Neural cell (in vitro differentiated cells): ENCODE measurements at regions not wholly inside any gene's neighbourhood (a gene's known extent, or its start where the extent isn't known, plus 50 kb on each side); places are given as distances from the start of the nearest gene placed in this dataset.

ENCODE experiments used
- H2AFZ ChIP-seq: fragments of 200-600, 300-800 bp; sonication (generic), shearing (Covaris generic); 2 replicates; pipeline ENCODE4 v1.6.0; 2014; ENCODE audit warnings: low read depth, mild to moderate bottlenecking, antibody characterized with exemption, low read length, moderate library complexity
- H3F3A ChIP-seq: fragments of 200-600 bp; shearing (Covaris generic); 2 replicates; pipeline ENCODE4 v1.6.1; 2016; ENCODE audit warnings: mild to moderate bottlenecking, moderate library complexity, mixed read lengths, antibody characterized with exemption, low read length; ENCODE audit not compliant: insufficient read depth, poor library complexity, severe bottlenecking
- H3K27ac ChIP-seq: fragments of 200-600, 300-800 bp; sonication (generic), shearing (Covaris generic); 2 replicates; pipeline ENCODE4 v1.5.1; 2014; ENCODE audit warnings: mild to moderate bottlenecking, low read length, moderate library complexity
- H3K27me3 ChIP-seq: fragments of 300-800, 200-600 bp; sonication (generic), shearing (Covaris generic); 2 replicates; pipeline ENCODE4 v1.6.0; 2014; ENCODE audit warnings: mild to moderate bottlenecking, low read depth, low read length, moderate library complexity; ENCODE audit not compliant: insufficient read depth
- H3K36me3 ChIP-seq: fragments of 300-800, 200-600 bp; sonication (generic), shearing (Covaris generic); 2 replicates; pipeline ENCODE4 v1.5.1; 2014; ENCODE audit warnings: mild to moderate bottlenecking, antibody characterized with exemption, low read length, moderate library complexity; ENCODE audit not compliant: insufficient read depth
- H3K4me2 ChIP-seq: fragments of 300-800, 200-600 bp; sonication (generic), shearing (Covaris generic); 2 replicates; pipeline ENCODE4 v1.6.0; 2014; ENCODE audit warnings: mild to moderate bottlenecking, low read length
- H3K4me3 ChIP-seq: fragments of 300-800, 200-600 bp; sonication (generic), shearing (Covaris generic); 2 replicates; pipeline ENCODE4 v1.5.1; 2014; ENCODE audit warnings: mild to moderate bottlenecking, low read length, moderate library complexity
- H3K79me2 ChIP-seq: fragments of 200-600 bp; shearing (Covaris generic); replicated peaks from 2 replicates; pipeline ENCODE4 v1.6.0; 2014; ENCODE audit warnings: mild to moderate bottlenecking, low read length, moderate library complexity; ENCODE audit not compliant: insufficient read depth
- H3K9ac ChIP-seq: fragments of 300-800, 200-600 bp; sonication (generic), shearing (Covaris generic); 2 replicates; pipeline ENCODE4 v1.6.1; 2016; ENCODE audit warnings: mild to moderate bottlenecking, low read length, mixed read lengths
- H3K9me2 ChIP-seq: fragments of 200-600 bp; shearing (Covaris generic); 2 replicates; pipeline ENCODE4 v1.6.1; 2016; ENCODE audit warnings: mild to moderate bottlenecking, low read length, mixed read lengths; ENCODE audit not compliant: insufficient read depth
- H3K9me3 ChIP-seq: fragments of 200-600, 300-800 bp; sonication (generic), shearing (Covaris generic); 2 replicates; pipeline ENCODE4 v1.6.1; 2016; ENCODE audit warnings: mild to moderate bottlenecking, mixed run types, low read length, moderate library complexity, mixed read lengths
- H4K20me1 ChIP-seq: fragments of 200-600 bp; shearing (Covaris generic); 2 replicates; pipeline ENCODE4 v1.6.1; 2016; ENCODE audit warnings: mild to moderate bottlenecking, mixed run types; ENCODE audit not compliant: insufficient read depth
- CTCF ChIP-seq: fragments of 450-650 bp; IDR thresholded peaks from 2 replicates; pipeline ENCODE4 v1.5.1; 2014; ENCODE audit warnings: antibody characterized with exemption, mild to moderate bottlenecking, moderate library complexity; ENCODE audit not compliant: poor library complexity, severe bottlenecking
- EP300 ChIP-seq: fragments of 450-650 bp; conservative IDR thresholded peaks from 2 replicates; pipeline ENCODE4 v1.6.1; 2014; ENCODE audit warnings: antibody characterized with exemption, mild to moderate bottlenecking, moderate library complexity; ENCODE audit not compliant: poor library complexity, severe bottlenecking
- EZH2 ChIP-seq: fragments of 200-600, 300-800 bp; shearing (Covaris generic), sonication (generic); IDR thresholded peaks from 2 replicates; pipeline ENCODE4 v1.6.1; 2014; ENCODE audit warnings: antibody characterized with exemption, low read length, borderline replicate concordance, mild to moderate bottlenecking; ENCODE audit not compliant: insufficient read depth, poor library complexity, severe bottlenecking
- MXI1 ChIP-seq: fragments of 450-650 bp; conservative IDR thresholded peaks from 2 replicates; pipeline ENCODE4 v1.6.1; 2014; ENCODE audit warnings: antibody characterized with exemption, mild to moderate bottlenecking; ENCODE audit not compliant: poor library complexity, severe bottlenecking
- POLR2AphosphoS5 ChIP-seq: IDR thresholded peaks from 2 replicates; pipeline ENCODE4 v1.6.1; 2012
- RAD21 ChIP-seq: fragments of 450-650 bp; conservative IDR thresholded peaks from 2 replicates; pipeline ENCODE4 v1.6.1; 2014; ENCODE audit warnings: antibody characterized with exemption, mild to moderate bottlenecking, moderate library complexity
- SMC3 ChIP-seq: fragments of 450-650 bp; conservative IDR thresholded peaks from 2 replicates; pipeline ENCODE4 v1.6.1; 2014; ENCODE audit warnings: antibody characterized with exemption, mild to moderate bottlenecking, moderate library complexity; ENCODE audit not compliant: poor library complexity
- TAF1 ChIP-seq: IDR thresholded peaks from 2 replicates; pipeline ENCODE4 v1.6.1; 2012; ENCODE audit warnings: low read depth
- TF ChIP-seq, protein P1 (sequence below): IDR thresholded peaks from 2 replicates; pipeline ENCODE4 v1.6.1; 2012; ENCODE audit warnings: borderline replicate concordance

- no peaks in the 10 kb centered on the region for H3K9me3 ChIP-seq
- no peak overlapping the region for H2AFZ ChIP-seq
- no peak overlapping the region for H3K4me2 ChIP-seq
- H3K9ac ChIP-seq, result no peak overlapping the region
- no peaks in the 10 kb centered on the region for H4K20me1 ChIP-seq
- no peaks in the 10 kb centered on the region for H3K27me3 ChIP-seq
- no peaks in the 10 kb centered on the region for H3F3A ChIP-seq
- no peak overlapping the region for H3K4me3 ChIP-seq
- no peaks in the 10 kb centered on the region for H3K79me2 ChIP-seq
- H3K27ac ChIP-seq, result no peak overlapping the region
- TF ChIP-seq CTCF (no peak), EP300 (no peak), RAD21 (no peak), MXI1 (no peak), POLR2AphosphoS5 (no peak), SMC3 (no peak), EZH2 (no peak), TAF1 (no peak)
- TF ChIP-seq, protein P1, sequence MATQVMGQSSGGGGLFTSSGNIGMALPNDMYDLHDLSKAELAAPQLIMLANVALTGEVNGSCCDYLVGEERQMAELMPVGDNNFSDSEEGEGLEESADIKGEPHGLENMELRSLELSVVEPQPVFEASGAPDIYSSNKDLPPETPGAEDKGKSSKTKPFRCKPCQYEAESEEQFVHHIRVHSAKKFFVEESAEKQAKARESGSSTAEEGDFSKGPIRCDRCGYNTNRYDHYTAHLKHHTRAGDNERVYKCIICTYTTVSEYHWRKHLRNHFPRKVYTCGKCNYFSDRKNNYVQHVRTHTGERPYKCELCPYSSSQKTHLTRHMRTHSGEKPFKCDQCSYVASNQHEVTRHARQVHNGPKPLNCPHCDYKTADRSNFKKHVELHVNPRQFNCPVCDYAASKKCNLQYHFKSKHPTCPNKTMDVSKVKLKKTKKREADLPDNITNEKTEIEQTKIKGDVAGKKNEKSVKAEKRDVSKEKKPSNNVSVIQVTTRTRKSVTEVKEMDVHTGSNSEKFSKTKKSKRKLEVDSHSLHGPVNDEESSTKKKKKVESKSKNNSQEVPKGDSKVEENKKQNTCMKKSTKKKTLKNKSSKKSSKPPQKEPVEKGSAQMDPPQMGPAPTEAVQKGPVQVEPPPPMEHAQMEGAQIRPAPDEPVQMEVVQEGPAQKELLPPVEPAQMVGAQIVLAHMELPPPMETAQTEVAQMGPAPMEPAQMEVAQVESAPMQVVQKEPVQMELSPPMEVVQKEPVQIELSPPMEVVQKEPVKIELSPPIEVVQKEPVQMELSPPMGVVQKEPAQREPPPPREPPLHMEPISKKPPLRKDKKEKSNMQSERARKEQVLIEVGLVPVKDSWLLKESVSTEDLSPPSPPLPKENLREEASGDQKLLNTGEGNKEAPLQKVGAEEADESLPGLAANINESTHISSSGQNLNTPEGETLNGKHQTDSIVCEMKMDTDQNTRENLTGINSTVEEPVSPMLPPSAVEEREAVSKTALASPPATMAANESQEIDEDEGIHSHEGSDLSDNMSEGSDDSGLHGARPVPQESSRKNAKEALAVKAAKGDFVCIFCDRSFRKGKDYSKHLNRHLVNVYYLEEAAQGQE, result no peak
- H3K9me2 ChIP-seq, result no peaks in the 10 kb centered on the region
- no peaks in the 10 kb centered on the region for H3K36me3 ChIP-seq
Measured at GRCh38 chr6:134416418-134417154, 98.7 kb upstream of the SGK1 start.

DNA sequence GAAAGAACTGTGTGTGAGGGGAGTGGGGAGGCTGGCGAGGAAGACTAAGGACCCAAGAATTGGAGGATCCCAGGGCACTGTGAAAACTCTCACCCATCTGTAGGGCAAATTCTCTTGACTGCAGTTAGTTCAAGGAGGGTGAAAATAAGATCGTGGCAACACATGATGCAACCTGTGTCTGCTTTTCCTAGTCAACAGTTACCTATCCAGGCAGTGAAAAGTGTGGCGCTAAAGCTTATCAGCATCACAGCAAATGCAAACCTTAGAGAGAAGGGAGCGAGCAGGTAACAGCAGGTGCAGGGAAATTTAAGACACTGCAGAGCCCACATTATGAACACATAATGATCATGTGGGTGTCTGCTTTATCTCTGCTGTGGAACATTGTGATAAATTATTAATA lies 97.7 kb upstream of the SGK1 start:
- no peaks in the 10 kb centered on the region for H3K27me3 ChIP-seq
- no peaks in the 10 kb centered on the region for H3K36me3 ChIP-seq
- no peaks in the 10 kb centered on the region for H3K9me3 ChIP-seq
- H3K4me2 ChIP-seq, result no peak overlapping the region
- H2AFZ ChIP-seq, result no peak overlapping the region
- H3K4me3 ChIP-seq, result no peak overlapping the region
- H4K20me1 ChIP-seq, result no peaks in the 10 kb centered on the region
- no peak overlapping the region for H3K9ac ChIP-seq
- no peak overlapping the region for H3K27ac ChIP-seq
- no peaks in the 10 kb centered on the region for H3K79me2 ChIP-seq
- no peaks in the 10 kb centered on the region for H3F3A ChIP-seq
- no peaks in the 10 kb centered on the region for H3K9me2 ChIP-seq
- no peak for TF ChIP-seq EP300
- no peak for TF ChIP-seq EZH2
- TF ChIP-seq, protein P1, result no peak
- TF ChIP-seq MXI1, result no peak
- no peak for TF ChIP-seq TAF1
- no peak for TF ChIP-seq CTCF
- TF ChIP-seq SMC3, result no peak
- TF ChIP-seq RAD21, result no peak
- no peak for TF ChIP-seq POLR2AphosphoS5
